Hypothalamus (tissue), 51 donors: ENCODE measurements at regions not wholly inside any gene's neighbourhood (a gene's known extent, or its start where the extent isn't known, plus 50 kb on each side); places are given as distances from the start of the nearest gene placed in this dataset.

Experiments
- DNase-seq, 51 donors: peaks; one replicate each; lab custom pipeline; 2025; lab: John Stamatoyannopoulos, UW

GRCh38 chr2:163373496-163373895 lies 362.3 kb downstream of the FIGN start:
- DNase-seq: no peak

DNA sequence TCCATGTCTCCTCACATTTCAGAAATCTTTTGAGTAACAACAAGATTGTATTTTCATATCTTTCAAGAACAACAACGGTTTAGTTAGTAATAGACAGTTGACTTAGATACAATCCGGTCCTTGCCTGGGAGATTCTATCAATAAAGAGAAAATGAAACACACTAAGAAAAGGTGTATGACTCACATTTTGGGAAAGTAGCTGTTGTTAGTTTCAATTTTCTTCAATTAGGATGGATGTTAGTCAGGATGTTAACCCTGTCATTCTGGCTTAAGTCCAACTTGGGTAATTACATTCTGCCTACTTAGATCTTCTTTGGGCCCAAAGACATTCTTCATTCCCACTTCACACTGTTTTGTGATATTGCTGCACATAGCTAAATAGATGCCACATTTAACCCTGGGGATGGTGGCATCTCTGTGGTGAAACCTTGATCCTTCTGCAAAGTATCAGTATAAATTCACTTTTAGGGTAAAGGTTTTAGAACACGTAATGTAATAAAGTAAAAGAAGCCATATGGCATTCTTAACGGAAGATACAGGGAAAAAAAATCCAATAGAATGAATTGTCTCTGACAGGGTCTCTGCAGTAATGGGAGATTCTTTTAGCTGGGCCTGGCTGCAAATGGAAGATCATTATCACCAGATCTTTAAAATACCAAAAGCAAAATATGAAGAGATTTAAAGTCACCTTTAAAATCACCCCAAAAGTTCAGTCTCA lies 365.5 kb downstream of the FIGN start:
- no peak for DNase-seq

- no peak for DNase-seq
Measured at GRCh38 chr2:163369111-163369510, 366.7 kb downstream of the FIGN start.

DNA sequence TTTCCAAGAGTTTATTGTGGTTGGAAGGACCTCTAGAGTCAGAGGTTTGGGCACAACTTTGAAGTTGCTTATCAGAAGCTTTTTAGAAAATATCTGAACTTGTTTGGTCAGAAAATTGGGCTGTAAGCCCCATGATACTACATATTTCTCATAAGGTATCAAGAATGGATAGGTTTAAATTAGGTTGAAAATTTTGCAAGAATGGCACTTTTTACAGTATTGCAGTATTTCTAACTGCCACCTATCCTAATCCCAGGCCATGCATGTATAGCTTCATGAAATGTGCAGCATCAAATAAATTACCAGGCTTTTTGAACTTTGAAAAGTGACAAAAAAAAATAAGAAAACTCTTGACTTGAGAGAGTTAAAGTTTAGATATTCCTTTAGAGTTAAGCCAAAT lies 367.2 kb downstream of the FIGN start:
- no peak for DNase-seq

DNA sequence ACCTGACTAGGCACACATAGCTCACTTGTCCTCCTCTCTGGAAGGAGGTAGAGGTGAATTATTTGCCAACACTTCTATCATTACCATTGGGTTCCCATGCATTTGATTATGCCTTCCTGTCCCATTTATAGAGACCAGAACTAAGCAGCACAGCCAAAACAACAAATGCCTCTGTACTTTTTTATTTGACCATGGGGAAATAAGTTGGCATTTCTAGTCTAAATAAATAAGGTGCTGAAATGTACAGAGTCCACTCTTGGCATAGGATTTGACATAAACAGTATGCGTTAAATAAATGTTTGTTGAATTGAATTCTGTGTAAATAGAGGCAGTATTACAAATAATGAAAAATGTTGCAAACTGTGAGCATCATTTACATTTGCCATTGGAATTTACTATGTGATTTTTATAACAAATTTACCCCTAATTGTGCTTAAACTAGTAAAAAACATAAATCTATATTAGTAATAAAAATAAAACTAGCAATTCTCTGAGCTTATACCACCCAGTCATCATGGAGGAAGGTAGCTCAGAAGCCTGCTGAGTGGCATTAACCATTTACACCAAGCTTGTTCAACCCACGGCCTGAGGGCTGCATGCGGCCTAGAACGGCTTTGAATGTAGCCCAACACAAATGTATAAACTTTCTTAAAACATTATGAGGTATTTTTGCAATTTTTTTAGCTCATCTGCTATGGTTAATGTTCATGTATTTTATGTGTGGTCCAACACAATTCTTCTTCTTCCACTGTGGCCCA lies 367.8 kb downstream of the FIGN start:
- DNase-seq: no peak

DNA sequence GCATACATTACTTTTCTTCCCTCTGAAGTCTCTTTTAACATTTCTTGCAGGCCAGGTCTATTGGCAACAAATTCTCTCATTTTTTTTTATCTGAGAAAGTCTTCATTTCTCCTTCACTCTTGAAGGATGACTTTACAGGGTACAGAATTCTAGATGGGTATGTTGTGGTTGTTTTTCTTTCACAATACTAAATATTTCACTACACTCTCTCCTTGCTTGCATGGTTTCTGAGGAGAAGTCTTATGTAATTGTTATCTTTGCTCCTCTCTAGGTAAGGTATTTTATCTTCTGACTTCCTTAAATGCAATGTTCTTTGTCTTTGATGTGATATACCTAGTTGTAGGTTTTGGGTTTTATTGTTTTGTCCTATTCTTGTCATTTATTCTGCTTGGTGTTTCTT lies 371.1 kb downstream of the FIGN start:
- DNase-seq: no peak

- DNase-seq: no peak
Measured at GRCh38 chr2:163353551-163353950, 382.3 kb downstream of the FIGN start.

GRCh38 chr2:163351966-163352365 lies 383.8 kb downstream of the FIGN start:
- DNase-seq: peak in 1 of 51 donors; percentile 22

- no peak for DNase-seq
Measured at GRCh38 chr2:163351143-163351542, 384.7 kb downstream of the FIGN start.

DNA sequence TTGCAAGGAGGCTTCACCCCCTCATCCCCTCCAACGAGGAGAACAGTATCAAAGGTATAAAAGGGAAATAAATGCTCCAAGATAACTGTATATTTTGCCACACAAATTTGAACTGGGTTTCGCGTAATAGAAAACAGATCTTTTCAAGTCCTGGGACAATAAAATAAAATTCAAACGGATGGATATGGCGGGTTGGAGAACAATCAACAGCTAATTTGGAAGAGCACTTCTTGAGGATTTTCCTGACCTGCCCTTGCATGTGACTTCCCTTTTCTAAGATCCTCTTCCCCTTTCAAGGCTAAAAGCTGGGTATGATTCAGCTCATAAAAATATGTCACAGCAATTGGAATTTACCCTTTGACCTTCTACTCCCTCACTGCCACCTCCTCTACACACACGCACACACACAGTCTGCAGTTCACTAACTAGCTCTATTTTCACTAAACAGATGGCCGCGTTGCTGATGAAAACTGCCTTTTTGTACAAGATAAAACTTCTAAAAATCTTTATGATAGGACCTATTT lies 386.9 kb downstream of the FIGN start:
- peak in 1 of 51 donors; percentile 23 for DNase-seq

- DNase-seq: peak in 49 of 51 donors; percentile 5 to 84 (median 38)
Measured at GRCh38 chr2:163347982-163348856, 387.6 kb downstream of the FIGN start.

GRCh38 chr2:163345795-163346573 lies 389.8 kb downstream of the FIGN start:
- peak in 2 of 51 donors; percentile 16 to 66 for DNase-seq

DNA sequence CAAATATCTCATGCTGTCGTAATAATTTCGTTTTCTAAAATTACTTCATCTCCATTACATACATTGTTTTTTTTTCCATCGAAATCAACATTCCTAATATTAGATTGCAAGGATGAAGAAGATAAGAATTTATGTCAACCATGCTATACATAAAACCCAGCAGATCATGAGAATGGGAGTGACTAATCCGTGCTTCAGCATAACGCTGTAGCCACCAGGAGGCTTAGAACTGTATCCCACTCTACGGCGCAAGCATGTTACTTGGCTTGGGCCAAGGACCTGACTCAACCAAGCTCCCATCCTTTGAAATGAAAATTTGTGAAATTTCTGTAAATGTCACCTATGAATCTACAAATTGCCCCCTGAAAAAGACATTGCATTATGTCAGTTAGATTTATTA lies 392.5 kb downstream of the FIGN start:
- DNase-seq: no peak

GRCh38 chr2:163341426-163341825 lies 394.4 kb downstream of the FIGN start:
- DNase-seq: no peak

DNA sequence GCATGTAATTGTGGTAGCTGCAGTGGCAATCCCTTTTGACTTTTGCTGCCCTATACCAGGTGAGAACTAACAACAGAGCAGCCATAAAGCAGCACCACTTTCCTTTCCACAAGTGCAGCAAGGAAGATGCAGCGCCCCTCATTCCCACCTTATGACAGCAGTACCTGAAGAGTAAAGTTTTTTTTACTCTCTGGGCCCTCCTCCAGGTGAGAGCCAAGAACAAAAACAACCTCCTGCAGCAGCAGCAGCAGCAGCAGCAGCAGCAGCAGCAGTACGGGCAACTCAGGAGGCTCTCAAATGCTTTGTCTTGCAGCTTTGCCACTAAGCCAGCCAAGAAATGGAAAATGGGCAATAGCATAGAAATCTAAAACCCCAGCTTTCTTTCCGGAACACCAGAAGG lies 397.5 kb downstream of the FIGN start:
- no peak for DNase-seq

DNA sequence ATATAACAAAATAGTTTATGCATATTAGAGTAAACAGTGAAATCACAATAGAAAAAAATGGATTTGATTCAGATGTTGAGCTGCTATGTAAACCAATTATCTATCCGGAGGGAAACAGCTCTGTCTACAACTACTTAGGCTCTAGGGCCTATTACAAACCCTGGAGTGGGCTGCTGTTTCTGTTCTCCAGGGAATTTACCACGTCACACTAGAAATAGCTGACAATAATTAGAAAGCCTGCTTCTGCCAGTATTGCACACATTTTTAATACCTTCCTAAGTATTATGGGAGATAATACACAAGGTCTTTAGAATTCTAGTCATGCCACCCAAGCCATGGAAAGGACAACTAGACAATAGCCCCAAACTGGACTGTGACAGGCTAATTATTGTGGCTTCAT lies 411.1 kb downstream of the FIGN start:
- DNase-seq: no peak

- DNase-seq: no peak
Measured at GRCh38 chr2:163319006-163319405, 416.8 kb downstream of the FIGN start.

DNA sequence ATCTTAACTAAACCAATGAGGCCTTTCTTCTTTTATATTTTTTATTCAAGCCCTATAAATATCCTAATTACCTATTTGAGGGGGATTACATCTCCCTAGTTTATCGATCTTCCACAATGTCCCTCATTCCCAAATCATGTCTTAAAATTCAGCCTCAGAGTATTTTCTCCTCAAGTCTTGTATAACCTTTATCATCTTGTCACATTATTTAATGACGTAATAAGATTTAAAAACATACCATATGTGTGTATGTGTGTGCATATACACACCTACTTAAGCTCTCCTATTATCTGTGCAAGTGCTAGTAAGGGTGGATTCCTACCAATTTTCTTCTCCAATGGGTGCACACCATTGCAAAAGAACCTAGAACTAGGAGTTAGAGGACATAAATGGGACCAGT lies 421.1 kb downstream of the FIGN start:
- no peak for DNase-seq

- no peak for DNase-seq
Measured at GRCh38 chr2:163312713-163313112, 423.1 kb downstream of the FIGN start.

GRCh38 chr2:163306647-163307046 lies 429.2 kb downstream of the FIGN start:
- no peak for DNase-seq
